NCI-H2081 (cell line): ENCODE measurements at regions not wholly inside any gene's neighbourhood (a gene's known extent, or its start where the extent isn't known, plus 50 kb on each side); places are given as distances from the start of the nearest gene placed in this dataset.

ENCODE experiments used
- DNase-seq, 2 experiments: peaks; one replicate each; lab custom pipeline; 2025; lab: John Stamatoyannopoulos, UW

DNA sequence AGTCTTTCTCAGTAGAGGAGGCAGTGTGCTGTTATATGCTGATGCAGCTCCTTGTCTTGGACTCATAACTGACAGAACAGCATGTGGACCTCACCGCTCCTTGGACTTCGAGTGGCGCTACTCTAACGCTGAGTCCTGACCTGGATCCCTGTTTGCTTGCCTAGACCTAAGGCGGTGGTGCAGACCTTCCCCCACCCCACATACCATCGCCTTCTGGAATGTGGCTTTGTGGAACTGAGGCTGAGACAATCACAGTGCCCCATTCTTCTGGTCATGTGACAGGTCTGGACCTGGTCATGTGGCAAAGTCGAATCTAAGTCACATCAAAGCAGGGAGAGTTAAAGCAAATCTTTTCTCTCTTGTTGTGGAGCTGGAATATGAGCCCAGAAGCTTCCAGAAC lies 190.7 kb upstream of the MKI67 start:
- DNase-seq = no peak

DNA sequence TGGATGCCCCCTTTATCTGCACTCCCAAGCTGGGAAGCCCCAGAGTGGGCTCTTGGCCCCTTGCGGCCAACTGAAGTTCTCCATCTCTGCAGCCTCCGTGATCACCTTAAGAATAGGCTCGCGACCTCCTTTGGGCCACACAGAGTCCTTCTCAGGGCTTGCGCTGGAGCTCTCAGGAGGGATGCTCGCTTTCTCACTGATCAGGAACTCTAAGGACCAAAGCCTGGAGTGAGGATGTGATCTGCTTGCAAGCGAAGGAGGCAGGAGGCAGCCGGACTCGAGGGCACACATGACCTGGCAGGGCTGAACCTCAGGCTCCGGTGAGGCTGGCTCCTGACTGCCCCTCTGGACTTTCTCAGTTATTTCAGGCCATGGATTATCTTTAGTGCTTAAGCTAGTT lies 192.1 kb upstream of the MKI67 start:
- DNase-seq = no peak

DNA sequence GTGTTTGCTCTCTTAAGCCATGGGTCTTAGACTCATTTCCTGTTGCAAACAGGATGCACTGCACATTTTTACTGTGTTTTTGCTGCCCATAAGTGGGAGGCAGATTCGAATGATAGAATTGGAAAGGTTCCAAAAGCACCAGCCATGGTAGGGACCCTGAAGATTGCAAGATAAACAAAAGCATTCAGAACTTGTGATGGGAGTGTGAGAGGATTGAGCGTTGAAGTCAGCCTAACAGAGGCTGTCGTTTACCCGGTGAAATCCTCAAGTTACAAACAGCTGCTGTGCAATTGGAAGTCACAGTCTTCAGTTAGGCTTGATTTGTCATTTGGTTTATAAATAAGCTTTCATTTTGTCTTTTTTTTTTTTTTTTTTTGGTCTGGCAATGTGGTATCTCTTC lies 192.7 kb upstream of the MKI67 start:
- DNase-seq = no peak

DNA sequence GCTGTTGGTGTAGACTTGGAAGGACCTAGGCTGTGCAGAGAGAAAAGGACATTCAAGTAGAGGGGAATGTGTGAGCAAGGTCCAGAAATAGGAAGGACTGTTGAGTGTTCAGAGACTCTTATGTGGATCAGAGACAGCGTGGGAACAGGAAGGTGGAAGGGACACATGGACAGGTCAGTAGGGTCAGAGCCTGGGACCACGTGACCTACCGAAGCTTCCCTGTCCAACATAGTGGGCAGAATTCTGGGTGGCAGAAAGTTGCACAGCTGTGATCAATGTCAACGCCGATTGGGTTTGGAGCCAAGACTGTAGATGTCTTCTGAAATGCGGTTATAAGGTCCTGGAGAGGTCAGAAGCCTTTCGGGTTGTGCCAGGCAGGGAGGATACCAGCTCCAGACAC lies 195.9 kb upstream of the MKI67 start:
- DNase-seq = no peak

DNA sequence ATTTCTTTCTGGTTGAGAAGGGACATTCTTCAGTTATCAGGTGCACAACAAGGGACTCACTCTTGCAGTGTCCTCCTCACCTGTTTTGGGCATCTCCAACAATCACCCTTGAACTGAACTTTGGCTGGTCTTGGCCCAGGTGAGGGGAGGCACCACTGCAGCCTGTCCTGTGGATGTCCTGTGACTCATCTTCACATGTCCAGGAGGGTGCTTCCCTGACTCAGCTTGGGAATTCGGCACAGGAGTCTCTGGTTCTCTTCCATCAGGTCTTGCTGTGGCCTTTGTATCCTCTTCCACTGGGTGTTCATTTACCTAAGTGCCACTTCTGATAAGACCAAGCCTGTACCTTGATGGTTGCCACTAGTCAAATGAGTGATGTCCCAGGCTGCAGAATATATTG lies 196.7 kb upstream of the MKI67 start:
- DNase-seq = no peak

DNA sequence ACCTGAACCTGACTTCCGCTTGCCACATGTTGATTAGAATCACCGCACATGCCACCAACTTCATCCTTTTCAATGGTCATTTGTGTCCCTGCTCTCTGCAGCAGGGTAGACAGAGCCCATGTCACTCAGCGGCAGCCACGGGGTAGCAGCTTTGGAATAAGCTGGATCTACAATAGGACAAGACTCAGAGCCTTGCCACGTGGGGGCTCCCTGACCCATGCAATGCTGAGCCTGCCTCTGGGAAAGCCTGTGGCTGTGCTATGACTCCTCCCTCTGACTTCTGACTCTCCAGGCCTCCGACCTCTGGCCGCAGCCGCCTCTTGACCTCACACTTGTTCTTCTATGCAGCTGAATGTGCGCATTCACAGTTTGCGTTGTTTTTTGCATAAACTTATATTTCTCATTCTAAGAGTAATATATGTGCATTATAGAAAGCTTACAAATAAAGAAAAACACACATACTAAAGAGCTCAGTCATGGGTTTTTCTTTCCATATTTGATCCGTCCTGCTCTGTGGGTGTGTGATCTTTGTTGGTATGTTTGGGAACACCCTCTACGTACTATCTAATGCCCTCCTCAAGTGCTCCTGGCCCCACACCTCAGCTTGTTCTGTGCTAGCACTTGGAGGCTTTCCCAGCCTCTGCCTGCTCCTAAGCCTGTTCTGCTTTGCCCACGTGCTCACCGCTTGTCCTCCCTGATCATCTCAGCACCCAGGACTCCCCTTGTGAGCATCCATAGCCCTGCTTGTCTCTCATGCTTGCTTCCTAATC lies 198.0 kb upstream of the MKI67 start:
- no peak for DNase-seq

DNA sequence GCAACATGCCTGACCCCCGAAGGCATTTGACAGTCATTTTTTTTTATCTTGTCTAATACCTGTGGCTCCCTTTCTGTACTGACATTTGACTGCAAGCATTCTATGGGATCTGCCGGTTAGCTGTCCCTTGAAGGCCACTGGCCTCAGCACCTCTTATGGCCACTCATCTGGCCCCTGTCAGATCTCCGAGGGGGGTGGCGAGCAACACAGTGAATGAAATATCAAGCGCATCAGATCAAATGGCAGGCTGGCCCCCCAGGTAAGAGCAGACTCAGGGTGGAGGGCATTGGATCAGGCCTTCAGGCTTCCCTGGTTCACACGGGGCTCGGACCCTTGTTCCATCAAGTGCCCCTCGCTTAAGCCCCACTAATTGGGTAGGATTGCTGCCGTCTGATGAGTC lies 199.6 kb upstream of the MKI67 start:
- no peak for DNase-seq

DNA sequence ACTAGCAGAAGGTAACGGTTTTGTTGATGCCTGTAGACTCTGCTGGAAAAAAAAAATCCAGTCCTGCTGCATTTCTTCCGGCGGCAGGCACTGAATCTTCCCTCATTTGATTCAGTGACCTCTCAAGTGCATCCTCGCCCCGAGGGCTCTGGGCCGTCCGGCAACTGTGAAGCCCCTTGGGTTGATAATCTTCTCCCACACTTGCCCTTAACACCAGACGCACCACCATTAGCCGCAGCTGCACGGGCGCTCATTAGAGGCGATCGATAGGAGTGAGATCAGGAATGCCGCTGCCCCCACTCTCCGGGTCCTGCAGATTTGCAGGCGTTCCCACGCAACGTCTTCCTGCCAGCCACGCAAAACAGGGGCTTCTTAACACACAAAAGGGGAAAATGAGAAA lies 200.0 kb upstream of the MKI67 start:
- DNase-seq = no peak

DNA sequence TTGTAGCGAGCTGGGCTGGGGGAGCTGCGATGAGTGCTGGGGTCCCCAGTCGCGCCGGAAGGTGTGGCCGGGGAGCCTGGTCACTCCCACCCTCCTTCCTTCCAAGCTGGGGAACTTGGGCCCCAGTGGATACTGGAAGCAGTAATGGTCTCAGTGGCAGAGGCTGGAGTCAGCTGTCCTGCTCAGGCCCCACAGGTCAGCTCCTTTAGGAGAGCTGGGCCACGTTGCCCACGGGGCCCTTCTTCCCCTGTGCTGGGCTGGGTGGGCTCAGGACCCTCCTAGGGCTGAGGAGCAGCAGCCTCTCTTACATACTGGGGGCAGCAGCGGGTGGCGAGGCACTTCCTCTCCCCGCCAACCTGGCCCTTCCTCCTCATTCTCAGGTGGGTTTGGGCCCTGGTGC lies 200.6 kb upstream of the MKI67 start:
- no peak for DNase-seq

DNA sequence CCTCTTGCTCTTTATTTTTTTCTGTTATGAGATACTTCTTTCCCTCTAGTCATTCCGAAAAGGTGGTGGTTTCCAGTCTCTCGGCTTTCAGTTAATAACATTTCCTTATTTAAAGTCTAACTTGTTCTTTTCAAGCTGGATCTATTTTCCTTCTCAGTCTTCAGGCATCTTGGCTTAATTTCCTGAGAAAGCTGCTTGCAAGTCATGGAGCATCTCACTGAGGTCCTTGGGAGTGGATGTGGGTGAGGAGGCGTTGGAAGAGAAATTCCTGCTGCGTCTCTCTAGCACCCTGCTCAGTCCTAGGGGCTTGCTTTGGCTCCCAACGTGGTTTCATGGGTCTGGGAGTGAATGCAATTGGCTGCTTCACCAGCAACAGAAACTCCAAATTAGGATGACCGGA lies 210.2 kb upstream of the MKI67 start:
- DNase-seq = no peak

DNA sequence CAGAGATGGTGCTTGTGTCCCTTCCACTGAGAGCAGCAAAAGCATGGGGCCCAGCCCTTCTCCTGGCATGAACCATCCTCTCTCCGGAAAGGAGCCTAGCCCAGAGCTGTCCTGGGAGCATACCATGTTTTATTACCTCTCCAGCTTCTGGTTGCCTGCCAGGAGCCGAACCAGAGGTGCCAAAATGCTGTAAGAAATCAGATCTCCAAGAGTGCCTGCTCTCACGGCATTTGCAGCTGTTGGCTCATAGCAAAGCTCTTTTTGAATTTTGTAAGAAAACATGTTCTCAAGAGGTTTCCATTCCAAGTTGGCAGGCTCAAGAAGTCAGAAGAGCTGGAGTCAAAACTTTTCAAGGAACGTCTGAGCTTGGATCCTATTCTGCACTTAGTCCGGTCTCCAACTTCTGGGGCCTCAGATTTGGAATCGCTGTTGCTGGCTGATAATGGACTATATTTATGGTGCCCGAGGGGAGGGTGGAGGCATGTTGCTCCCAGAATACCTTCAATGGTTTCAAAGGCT lies 211.7 kb upstream of the MKI67 start:
- DNase-seq = no peak

DNA sequence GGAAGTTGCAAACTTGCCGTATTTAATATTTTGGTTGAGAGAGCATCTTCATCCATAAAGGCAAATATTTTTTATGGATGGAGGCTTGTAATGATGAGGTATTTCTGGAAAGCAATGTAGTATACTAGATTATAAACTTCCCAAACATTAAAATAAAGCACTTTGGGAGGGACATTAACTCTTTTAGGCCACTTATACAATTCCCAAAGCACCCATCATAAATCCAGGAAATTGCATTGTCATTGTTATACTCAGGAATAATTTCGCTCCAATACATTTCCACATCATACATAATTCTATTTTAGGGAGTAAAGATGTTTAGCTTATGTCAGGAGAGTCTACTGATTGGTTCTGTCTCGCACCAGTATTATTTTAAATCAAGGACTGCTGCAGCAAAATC lies 212.7 kb upstream of the MKI67 start:
- no peak for DNase-seq

DNA sequence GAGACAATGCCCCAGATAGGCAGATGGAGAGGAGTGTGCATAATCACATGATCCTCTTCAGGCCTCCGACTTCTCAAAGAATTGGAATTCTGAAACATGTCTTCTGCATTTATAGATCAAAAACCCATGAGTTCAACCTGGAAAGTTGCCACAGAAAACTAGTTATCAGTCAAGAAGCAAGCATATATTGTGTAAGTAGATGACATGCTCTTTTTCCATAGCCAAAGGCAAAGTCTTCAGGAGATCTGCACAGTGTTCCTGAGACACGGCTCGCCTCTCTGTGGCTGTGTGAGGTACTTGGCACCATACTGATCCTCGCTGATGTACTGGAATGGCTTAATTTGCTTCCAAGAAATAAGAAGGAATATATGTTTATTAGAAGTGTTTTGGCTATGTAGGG lies 213.5 kb upstream of the MKI67 start:
- no peak for DNase-seq

DNA sequence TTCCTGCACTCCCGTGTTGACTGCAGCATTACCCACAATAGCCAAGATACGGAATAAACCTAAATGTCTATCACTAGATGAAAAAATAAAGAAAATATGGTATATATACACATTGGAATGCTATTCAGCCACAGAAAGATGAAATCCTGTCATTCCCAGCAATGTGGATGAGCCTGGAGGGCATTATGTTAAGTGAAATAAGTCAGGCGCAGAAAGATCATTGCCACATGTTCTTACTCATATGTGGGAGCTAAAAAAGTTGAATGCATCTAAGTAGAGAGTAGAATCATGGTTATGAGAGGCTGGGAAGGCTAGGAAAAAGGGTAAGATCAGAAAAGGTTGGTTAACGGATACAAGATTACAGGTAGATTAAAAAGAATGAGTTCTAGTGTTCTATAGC lies 219.1 kb upstream of the MKI67 start:
- no peak for DNase-seq

DNA sequence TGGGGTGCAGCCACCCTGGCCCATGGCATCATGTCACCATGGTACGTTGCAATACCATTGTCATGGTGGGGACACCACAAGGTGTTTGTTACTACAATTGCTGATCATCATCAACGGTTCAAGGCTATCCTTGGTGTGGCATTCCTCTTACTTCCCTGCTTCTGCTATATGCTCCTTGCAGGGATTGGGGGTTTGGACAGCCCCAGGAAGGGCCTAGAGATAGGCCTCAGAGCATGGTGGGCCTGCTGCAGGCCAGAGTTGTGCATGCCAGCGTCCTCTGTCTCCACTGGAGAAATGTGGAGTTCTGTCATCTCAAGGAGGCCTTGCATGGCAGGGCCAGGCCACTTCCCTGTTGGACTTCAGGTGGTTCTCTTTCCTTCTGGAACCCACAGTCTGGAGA lies 234.6 kb upstream of the MKI67 start:
- no peak for DNase-seq

DNA sequence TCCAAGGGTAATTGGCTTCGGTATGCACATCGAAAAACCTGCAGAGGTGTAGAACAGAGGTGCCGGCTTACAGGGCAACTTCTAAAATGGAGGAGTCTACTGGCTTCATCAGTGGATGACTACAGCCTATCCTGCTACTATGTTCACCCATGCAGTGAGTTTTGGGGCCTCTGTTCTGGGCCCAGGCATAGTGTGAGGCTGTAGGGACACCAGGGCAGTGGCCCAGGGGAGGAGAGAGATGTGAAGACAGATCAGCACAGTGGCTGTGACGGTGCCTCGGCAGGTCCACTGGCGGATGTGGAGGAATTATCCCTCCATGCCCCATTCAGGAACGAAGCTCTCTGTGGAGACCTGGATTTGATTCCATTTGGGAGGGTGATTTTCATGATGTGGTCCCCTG lies 235.3 kb upstream of the MKI67 start:
- no peak for DNase-seq

DNA sequence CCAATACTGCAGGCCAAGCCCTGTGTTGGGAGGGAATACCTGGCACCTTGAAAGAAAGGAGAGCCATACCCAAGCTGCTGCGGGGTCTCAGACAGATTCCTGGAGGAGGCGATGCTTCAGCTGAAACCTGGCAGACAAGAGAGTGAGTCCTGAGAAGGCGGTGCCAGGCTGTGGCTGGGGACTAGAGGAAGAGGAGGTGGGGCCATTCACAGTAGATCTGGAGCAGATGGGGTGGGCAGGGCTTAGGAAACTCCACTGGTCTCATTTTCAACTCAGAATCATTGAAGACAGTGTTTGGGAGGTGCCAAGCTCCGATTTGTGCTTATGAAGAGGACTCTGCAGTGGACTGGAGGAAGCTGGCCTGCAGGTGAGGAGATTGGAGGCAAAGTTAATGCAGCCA lies 236.3 kb upstream of the MKI67 start:
- DNase-seq = no peak

DNA sequence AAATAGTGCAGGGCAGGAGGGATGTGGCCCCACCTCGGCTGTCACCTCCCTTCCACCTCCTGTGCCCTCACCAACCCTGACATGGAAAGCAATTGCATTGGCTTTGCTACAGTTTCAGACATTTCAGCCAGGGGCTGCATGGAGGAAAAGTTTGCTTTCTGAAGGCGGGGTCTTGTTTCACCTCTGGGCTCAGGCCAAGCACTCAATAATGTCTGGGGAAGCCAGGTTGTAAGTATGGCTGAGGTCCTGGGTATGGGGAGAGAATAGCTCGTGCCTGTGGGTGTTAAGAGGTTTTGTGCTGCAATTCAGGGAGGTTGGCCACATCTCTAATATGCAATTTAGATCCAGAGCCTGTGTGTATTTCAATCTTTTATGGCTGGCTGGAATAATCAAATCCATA lies 238.4 kb upstream of the MKI67 start:
- no peak for DNase-seq

DNA sequence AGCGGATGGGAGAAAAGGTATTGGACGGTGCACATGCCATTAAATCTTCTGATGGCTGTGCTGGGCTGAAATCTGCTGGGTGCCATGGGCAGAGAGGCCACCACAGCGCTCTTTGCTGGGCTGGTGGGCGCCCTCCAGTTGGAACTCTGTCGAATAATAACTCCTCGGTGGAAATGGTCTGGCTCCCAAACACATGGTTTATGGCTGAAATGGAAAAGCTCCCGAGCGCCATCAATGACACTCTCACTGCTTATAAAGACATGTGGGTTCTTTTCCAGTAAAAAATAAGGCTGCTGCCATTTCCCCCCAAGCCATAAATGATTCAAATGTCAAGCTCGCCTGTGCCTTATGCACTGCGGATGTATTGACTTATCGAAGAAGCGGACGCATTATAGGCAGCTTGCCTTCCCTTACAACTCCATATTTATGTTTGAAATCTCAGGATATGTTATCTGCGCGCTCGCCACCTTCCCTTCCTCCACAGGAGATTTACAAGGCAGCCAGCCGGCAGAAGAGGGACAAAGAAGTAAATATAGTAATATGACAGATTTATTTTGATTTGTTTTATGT lies 239.0 kb upstream of the MKI67 start:
- DNase-seq = no peak

DNA sequence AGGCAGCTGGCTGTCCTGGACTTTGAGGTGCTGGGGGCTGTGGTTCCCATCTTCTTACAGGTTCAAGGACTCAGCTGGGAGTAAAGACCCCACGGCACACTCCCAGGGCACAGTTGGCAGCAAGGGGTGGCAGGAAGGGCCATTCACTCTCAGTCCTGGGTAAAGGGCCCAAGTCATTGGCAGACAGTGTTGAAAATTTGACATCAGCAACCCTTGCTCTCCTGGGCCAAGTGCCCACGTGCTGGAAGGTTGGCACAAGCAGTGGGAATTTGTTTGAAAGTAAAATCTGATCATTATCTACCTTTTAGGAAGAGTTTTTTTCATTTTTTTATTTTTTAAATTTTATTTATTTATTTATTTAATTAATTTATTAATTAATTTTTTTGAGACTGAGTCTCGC lies 241.6 kb upstream of the MKI67 start:
- no peak for DNase-seq

DNA sequence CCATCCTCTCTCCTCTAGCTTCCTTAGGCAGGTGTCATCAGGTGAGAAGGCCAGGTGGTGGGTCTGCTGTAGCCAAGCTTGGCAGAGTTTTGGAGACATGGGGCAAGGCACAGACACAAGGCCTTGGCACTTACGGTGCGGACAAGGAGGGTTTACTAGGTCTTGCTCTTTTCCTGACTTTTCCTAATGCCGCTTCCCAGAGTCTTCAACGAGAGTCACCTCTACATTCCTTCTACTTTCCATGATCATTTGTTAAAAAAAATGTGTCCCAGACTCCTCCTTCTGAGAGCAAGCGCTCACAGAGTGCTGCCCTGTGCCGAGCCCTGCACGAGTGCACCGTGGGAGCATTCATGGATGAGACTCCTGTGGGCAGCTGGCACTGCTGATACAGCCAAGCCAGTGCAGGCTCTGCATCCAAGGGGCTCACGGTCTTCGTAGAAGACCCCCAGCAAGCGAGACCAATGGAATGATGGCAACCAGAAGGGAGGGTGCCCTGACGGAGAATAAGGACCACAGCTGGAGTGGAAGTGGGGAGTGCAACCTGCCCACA lies 243.0 kb upstream of the MKI67 start:
- DNase-seq = no peak

DNA sequence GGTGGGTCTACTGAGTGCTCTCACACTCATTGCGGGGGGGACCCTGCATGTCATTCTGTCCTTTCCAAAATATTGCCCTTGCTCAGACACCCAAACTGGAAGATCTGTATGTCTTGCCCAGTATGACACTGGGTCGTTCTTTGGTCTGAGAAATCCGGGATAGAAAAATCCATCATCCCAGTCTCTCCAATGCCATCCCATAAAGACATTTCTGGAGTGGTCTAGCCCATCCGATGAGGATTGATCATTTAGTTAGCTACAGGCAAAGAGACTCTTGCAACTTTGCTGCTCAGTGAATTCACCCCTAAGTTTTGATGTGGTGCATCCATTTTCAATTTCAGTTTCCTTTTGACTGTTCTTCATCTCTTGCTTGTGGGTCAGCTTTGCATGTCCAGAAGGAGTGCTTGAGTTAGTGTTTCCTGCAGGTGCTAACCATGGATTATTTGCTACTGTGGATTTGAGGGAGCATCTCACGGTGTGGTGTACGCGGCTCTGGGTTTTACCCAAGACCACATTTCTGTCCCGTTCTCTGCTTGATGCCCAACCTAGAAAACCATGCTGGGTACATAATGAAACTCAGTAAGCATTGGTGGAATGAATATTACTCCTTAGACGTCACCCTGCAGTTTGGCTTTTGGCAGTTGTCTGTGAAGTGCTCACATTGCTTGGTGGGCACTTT lies 247.0 kb upstream of the MKI67 start:
- DNase-seq = no peak

DNA sequence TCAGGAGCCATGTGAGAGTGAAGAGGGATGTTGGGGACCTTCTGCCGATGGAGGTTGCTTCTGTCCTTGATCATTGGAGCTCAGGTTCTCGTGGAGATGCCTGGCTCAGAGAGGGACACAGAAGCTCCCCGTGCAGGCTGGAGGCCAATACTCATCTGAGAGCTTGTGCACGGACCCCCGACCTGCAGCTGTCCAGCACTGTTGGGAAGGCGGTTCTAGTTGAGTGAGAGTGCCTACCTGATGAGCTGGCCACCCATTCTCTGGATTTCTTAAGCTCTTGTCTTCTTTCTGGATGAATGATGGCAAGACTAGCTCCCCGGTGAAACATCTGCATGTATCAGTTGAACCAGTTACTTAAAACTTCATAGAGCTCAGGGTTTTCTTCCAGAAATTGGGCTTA lies 247.6 kb upstream of the MKI67 start:
- no peak for DNase-seq
